GM21717 (cell line): ENCODE measurements at regions not wholly inside any gene's neighbourhood (a gene's known extent, or its start where the extent isn't known, plus 50 kb on each side); places are given as distances from the start of the nearest gene placed in this dataset.

Experiments
- ATAC-seq: cut with Tn5 transposase; IDR thresholded peaks from one replicate; pipeline ENCODE4 v1.9.1; 2021; ENCODE audit warnings: mild to moderate bottlenecking, moderate library complexity; ENCODE audit not compliant: unreplicated experiment

GRCh38 chr4:66639361-66639760, 905.9 kb downstream of the CENPC start:
- ATAC-seq = no peak

- ATAC-seq = no peak
Observed at GRCh38 chr4:66636349-66636748, 909.0 kb downstream of the CENPC start.

GRCh38 chr4:66633477-66633876, 911.8 kb downstream of the CENPC start:
- no peak for ATAC-seq

- ATAC-seq = no peak
Observed at GRCh38 chr4:66629927-66630326, 915.4 kb downstream of the CENPC start.

- ATAC-seq = no peak
Observed at GRCh38 chr4:66628146-66628545, 917.2 kb downstream of the CENPC start.

GRCh38 chr4:66625480-66625879, 919.8 kb downstream of the CENPC start:
- ATAC-seq = no peak

GRCh38 chr4:66613591-66613990, 931.7 kb downstream of the CENPC start:
- no peak for ATAC-seq

GRCh38 chr4:66609014-66609413, 936.3 kb downstream of the CENPC start:
- no peak for ATAC-seq

GRCh38 chr4:66606908-66607307, 936.6 kb upstream of the EPHA5 start:
- ATAC-seq = no peak

- ATAC-seq = no peak
Observed at GRCh38 chr4:66606215-66606614, 935.9 kb upstream of the EPHA5 start.

- no peak for ATAC-seq
Observed at GRCh38 chr4:66604192-66604591, 933.9 kb upstream of the EPHA5 start.

- ATAC-seq = no peak
Observed at GRCh38 chr4:66602622-66603021, 932.3 kb upstream of the EPHA5 start.

GRCh38 chr4:66591968-66592367, 921.7 kb upstream of the EPHA5 start:
- no peak for ATAC-seq

GRCh38 chr4:66590488-66591215, 920.4 kb upstream of the EPHA5 start:
- ATAC-seq = no peak

- no peak for ATAC-seq
Observed at GRCh38 chr4:66589183-66589582, 918.9 kb upstream of the EPHA5 start.

- no peak for ATAC-seq
Observed at GRCh38 chr4:66585767-66586166, 915.5 kb upstream of the EPHA5 start.

- ATAC-seq = no peak
Observed at GRCh38 chr4:66577922-66578321, 907.6 kb upstream of the EPHA5 start.

GRCh38 chr4:66575008-66575696, 904.9 kb upstream of the EPHA5 start:
- no peak for ATAC-seq

- ATAC-seq = no peak
Observed at GRCh38 chr4:66574145-66574978, 904.1 kb upstream of the EPHA5 start.

- ATAC-seq = no peak
Observed at GRCh38 chr4:66572949-66573348, 902.7 kb upstream of the EPHA5 start.

GRCh38 chr4:66571145-66571695, 900.9 kb upstream of the EPHA5 start:
- no peak for ATAC-seq
